HepG2 (cell line): ENCODE measurements at regions not wholly inside any gene's neighbourhood (a gene's known extent, or its start where the extent isn't known, plus 50 kb on each side); places are given as distances from the start of the nearest gene placed in this dataset.
"Not testable (repeated sequence)": the region's sequence is repeated elsewhere in the genome, so short reads cannot be mapped to it uniquely, and the experiment has no call there.

Experiments used
- ATAC-seq: fragments of 200-7000 bp; cut with Tn5 transposase; 3 replicates; pipeline ENCODE4 v1.9.1; 2020; ENCODE audit warnings: mild to moderate bottlenecking, moderate library complexity
- BruUV-seq: library from RNA; stranded (reverse); fragments of 400-500 nt; replicated peaks from 2 replicates; lab custom pipeline; 2021; lab: Mats Ljungman, UMichigan
- CTCF ChIA-PET: fragments of 300-600 bp; formaldehyde crosslinking; extraction: SDS; loops from one replicate; lab custom pipeline; 2021; ENCODE audit warnings: low total read pairs, inconsistent platforms, low intra/inter-chr PET ratio; lab: Yijun Ruan, JAX
- POLR2A ChIA-PET: fragments of 350-600 bp; sonication (Branson Sonifier 250); formaldehyde crosslinking; loops from one replicate; lab custom pipeline; 2020; ENCODE audit warnings: antibody characterized with exemption, inconsistent platforms; lab: Yijun Ruan, JAX
- DNase-seq: peaks from one replicate; pipeline ENCODE4 v3.0.0-alpha.2; 2015; ENCODE audit warnings: low spot score
- FAIRE-seq: peaks from 3 replicates; lab custom pipeline; 2011; peaks lifted over from hg19 to GRCh38; lab: Jason Lieb, UNC
- H2AFZ ChIP-seq: one replicate; pipeline ENCODE4 v1.6.1; 2011; ENCODE audit warnings: low read length, inconsistent platforms
- H3K27ac ChIP-seq: fragments of 300-600 bp; 3 replicates; pipeline ENCODE4 v1.8.0; 2011; ENCODE audit warnings: mixed run types, mild to moderate bottlenecking, mixed read lengths, low read length, inconsistent platforms; ENCODE audit not compliant: insufficient read depth; ENCODE audit errors: extremely low read length
- H3K27me3 ChIP-seq, 2 experiments: fragments of 200-600 bp in 1 of 2; 2 replicates in 1 of 2; 3 replicates in 1 of 2; pipeline versions ENCODE4 v1.6.0 to v1.8.0; 2011; ENCODE audit warnings: low read length in 2 of 2, mild to moderate bottlenecking in 2 of 2, moderate library complexity in 2 of 2, inconsistent platforms in 1 of 2; ENCODE audit not compliant: insufficient read depth in 2 of 2, control insufficient read depth in 1 of 2
- H3K36me3 ChIP-seq, 2 experiments: fragments of 200-600 bp in 1 of 2; replicated peaks in 1 of 2; 2 replicates in 1 of 2; 3 replicates in 1 of 2; pipeline versions ENCODE4 v1.5.1 to v1.8.0; 2011; ENCODE audit warnings: low read length in 2 of 2, inconsistent platforms in 1 of 2; ENCODE audit not compliant: insufficient read depth in 2 of 2, control insufficient read depth in 1 of 2
- H3K4me1 ChIP-seq: 2 replicates; pipeline ENCODE4 v1.5.1; 2012; ENCODE audit warnings: low read length, inconsistent platforms; ENCODE audit not compliant: insufficient read depth
- H3K4me2 ChIP-seq: 2 replicates; pipeline ENCODE4 v1.6.0; 2011; ENCODE audit warnings: low read depth, low read length, inconsistent platforms
- H3K4me3 ChIP-seq, 3 experiments: fragments of 200-600 bp in 1 of 3; sonication (generic), shearing (Covaris generic) in 1 of 3; replicated peaks in 1 of 3; 2 replicates each; pipeline ENCODE4 v1.5.1; 2011 to 2016; ENCODE audit warnings: low read length in 3 of 3, inconsistent platforms in 2 of 3, low read depth in 2 of 3, mild to moderate bottlenecking in 2 of 3, control low read depth in 1 of 3, mixed read lengths in 1 of 3; ENCODE audit not compliant: insufficient read depth in 1 of 3
- H3K79me2 ChIP-seq: one replicate; pipeline ENCODE4 v1.6.1; 2011; ENCODE audit warnings: low read length, inconsistent platforms; ENCODE audit not compliant: insufficient read depth
- H3K9ac ChIP-seq: 2 replicates; pipeline ENCODE4 v1.6.0; 2011; ENCODE audit warnings: mild to moderate bottlenecking, low read depth, low read length, inconsistent platforms; ENCODE audit not compliant: insufficient read depth
- H3K9me3 ChIP-seq: 2 replicates; pipeline ENCODE4 v1.5.1; 2012; ENCODE audit warnings: mild to moderate bottlenecking, low read length
- H4K20me1 ChIP-seq: 2 replicates; pipeline ENCODE4 v1.6.0; 2011; ENCODE audit warnings: inconsistent platforms, mild to moderate bottlenecking, low read length, moderate library complexity; ENCODE audit not compliant: insufficient read depth
- FOXA1 ChIP-seq, 2 experiments: fragments of 450-650 bp in 1 of 2; sonication (generic) in 1 of 2; formaldehyde crosslinking in 1 of 2; IDR thresholded peaks; 2 replicates each; pipeline versions ENCODE4 v1.4.0 to v1.6.1; 2016 to 2020; ENCODE audit warnings: missing genetic modification reagents in 1 of 2
- NR2C2 ChIP-seq: sonication (generic); formaldehyde crosslinking; IDR thresholded peaks from 2 replicates; pipeline ENCODE4 v1.4.0; 2020; ENCODE audit warnings: missing genetic modification reagents, mild to moderate bottlenecking, moderate library complexity, borderline replicate concordance
- NR2F1 ChIP-seq, 2 experiments: fragments of 450-650 bp in 1 of 2; formaldehyde crosslinking in 1 of 2; IDR thresholded peaks; 2 replicates each; pipeline versions ENCODE4 v1.5.0 to v1.6.1; 2016 to 2020; ENCODE audit warnings: mild to moderate bottlenecking in 1 of 2, missing compliant biosample characterization in 1 of 2, missing genetic modification reagents in 1 of 2, moderate library complexity in 1 of 2
- NR2F6 ChIP-seq, 2 experiments: IDR thresholded peaks; 2 replicates each; pipeline ENCODE4 v1.6.1; 2016; ENCODE audit warnings: antibody characterized with exemption in 1 of 2, mild to moderate bottlenecking in 1 of 2
- WGBS: methylation state at CpG from one replicate; pipeline ENCODE4 v1.1.6; 2017; ENCODE audit warnings: low lambda C conversion rate; 5-methylcytosine and 5-hydroxymethylcytosine counted together
- in situ Hi-C: cut with HindIII; loops from 2 replicates; pipeline ENCODE4 v1.10.0; 2017; ENCODE audit warnings: low pct_unique_long_range_greater_than_20kb; ENCODE audit not compliant: extremely low pct_ligation_motif_present
- intact Hi-C: fragments of 100-400 bp; cut with micrococcal nuclease; formaldehyde crosslinking; loops from one replicate; pipeline ENCODE4 v1.10.0; 2022; ENCODE audit not compliant: unreplicated experiment
- TF ChIP-seq, protein P1 (sequence below): sonication (generic); formaldehyde crosslinking; IDR thresholded peaks from 2 replicates; pipeline ENCODE4 v1.4.0; 2020; ENCODE audit warnings: missing genetic modification reagents, borderline replicate concordance

DNA sequence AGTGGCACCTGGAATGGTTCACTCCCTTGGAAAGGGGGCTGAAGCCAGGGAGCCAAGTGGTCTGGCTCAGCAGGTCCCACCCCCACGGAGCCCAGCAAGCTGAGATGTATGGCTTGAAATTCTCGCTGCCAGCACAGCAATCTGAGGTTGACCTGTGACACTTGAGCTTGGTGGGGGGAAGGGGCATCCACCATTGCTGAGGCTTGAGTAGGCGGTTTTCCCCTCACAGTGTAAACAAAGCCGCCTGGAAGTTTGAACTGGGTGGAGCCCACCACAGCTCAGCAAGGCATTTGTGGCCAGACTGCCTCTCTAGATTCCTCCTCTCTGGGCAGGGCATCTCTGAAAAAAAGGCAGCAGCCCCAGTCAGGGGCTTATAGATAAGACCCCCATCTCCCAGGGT is 228.2 kb upstream of the CRBN start:
- H4K20me1 ChIP-seq; POLR2A ChIA-PET; H3K4me3 ChIP-seq; H3K79me2 ChIP-seq; H3K9me3 ChIP-seq; H3K27me3 ChIP-seq; intact Hi-C loops; BruUV-seq; FAIRE-seq; H3K9ac ChIP-seq; in situ Hi-C loops; H2AFZ ChIP-seq; H3K36me3 ChIP-seq; H3K27ac ChIP-seq; CTCF ChIA-PET; TF ChIP-seq FOXA1 (IDR thresholded peaks at IDR 0.05): not testable (repeated sequence)
- ATAC-seq: peak; percentile 67
- WGBS: 20% methylated on average over 1 of the region's 4 CpGs
- H3K4me1 ChIP-seq: peaks cover 11% of the 10 kb centered on the region
- TF ChIP-seq NR2C2 (CRISPR knock-in tag) (peak; percentile 45; the same call in 1 of the 2 replicates), NR2F6 (IDR thresholded peaks at IDR 0.05) (peak; percentile 31; the same call in 1 of the 2 replicates), NR2F6 (CRISPR knock-in tag; IDR thresholded peaks at IDR 0.05) (peak; percentile 44; the same call in 1 of the 2 replicates), FOXA1 (CRISPR knock-in tag; IDR thresholded peaks at IDR 0.05) (peak; percentile 47; the same call in 1 of the 2 replicates), NR2F1 (CRISPR knock-in tag; IDR thresholded peaks at IDR 0.05) (peak in 1 of 2 experiments; percentile 53; a peak in 1 of 4 replicates)
- TF ChIP-seq, protein P1, sequence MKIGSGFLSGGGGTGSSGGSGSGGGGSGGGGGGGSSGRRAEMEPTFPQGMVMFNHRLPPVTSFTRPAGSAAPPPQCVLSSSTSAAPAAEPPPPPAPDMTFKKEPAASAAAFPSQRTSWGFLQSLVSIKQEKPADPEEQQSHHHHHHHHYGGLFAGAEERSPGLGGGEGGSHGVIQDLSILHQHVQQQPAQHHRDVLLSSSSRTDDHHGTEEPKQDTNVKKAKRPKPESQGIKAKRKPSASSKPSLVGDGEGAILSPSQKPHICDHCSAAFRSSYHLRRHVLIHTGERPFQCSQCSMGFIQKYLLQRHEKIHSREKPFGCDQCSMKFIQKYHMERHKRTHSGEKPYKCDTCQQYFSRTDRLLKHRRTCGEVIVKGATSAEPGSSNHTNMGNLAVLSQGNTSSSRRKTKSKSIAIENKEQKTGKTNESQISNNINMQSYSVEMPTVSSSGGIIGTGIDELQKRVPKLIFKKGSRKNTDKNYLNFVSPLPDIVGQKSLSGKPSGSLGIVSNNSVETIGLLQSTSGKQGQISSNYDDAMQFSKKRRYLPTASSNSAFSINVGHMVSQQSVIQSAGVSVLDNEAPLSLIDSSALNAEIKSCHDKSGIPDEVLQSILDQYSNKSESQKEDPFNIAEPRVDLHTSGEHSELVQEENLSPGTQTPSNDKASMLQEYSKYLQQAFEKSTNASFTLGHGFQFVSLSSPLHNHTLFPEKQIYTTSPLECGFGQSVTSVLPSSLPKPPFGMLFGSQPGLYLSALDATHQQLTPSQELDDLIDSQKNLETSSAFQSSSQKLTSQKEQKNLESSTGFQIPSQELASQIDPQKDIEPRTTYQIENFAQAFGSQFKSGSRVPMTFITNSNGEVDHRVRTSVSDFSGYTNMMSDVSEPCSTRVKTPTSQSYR: peak; percentile 86; the same call in 1 of the 2 replicates
- H3K4me2 ChIP-seq: peak overlapping the region; percentile 27; the same call in 1 of the 2 replicates
- peak; percentile 13 for DNase-seq
